ENCODE measurements at regions not wholly inside any gene's neighbourhood (a gene's known extent, or its start where the extent isn't known, plus 50 kb on each side); places are given as distances from the start of the nearest gene placed in this dataset.

DNA sequence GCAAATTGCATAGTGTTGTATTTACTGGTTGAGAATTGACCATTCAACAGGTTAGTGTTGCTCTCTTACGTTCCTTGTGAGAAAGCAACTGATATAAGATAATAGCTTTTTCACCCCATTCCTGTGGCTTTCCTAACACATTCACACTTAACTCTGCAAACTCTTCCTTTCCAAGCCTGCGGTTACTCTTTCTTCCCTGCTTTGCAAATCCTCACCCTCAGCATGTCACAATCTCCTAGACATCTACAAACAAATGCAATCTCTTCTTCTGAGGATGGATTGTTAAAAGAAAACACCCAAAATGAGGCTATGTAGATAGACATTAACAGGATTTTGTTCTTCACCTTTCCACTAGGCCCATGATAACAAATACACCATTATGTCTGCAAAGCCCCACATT is 771.7 kb upstream of the PCDH7 start:
- no peak for TF ChIP-seq CTCF (IDR thresholded peaks at IDR 0.05)
- TF ChIP-seq EZH2 (IDR thresholded peaks at IDR 0.05; ENCODE audit: borderline replicate concordance, insufficient read depth, low read depth, low read length, poor library complexity, severe bottlenecking), result no peak

Measured in B cell (primary cell).